Ammon's horn (tissue), 1 donor: ENCODE measurements at regions not wholly inside any gene's neighbourhood (a gene's known extent, or its start where the extent isn't known, plus 50 kb on each side); places are given as distances from the start of the nearest gene placed in this dataset.
"Not testable (repeated sequence)": the region's sequence is repeated elsewhere in the genome, so short reads cannot be mapped to it uniquely, and the experiment has no call there.

Experiments used
- DNase-seq: peaks from one replicate; pipeline ENCODE4 v3.0.0-alpha.2; 2016; ENCODE audit warnings: low spot score

DNA sequence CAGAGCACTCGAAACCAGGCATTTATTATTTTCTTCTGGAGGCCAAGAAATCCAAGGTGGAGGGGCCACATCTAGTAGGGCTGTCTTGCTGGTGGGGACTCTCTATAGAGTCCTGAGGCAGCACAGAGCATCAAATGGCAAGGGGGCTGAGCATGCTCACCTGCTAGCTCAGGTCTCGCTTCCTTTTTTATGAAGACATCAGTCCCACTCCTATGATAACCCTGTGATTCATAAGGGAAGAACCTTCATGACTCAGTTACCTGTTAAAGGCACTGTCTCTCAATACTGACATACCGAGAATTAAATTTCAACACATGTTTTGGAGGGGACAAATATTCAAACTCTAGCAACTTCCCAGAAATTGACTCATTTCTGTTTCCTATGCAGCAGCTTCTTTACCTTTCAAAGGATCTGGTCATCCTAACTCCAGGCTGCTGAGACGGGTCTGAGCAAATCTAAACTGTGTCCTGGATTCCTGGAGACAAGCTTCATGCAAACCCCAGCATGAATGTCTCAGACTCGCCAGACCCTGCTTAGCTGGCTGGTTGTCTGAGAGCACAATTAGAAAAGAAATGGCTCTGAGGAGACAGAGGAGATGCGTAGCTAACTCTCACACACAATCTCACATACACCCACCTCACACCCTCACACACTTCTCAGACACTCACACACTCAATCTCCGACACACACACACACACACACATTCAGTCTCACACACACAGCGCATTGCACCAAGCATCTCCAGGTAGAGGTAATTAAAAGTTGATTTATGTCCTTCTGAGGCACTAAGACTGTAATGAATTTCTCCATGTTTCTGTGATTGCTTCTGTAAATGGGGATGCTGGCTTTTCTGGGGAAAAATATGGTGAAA is 280.8 kb downstream of the BCL2L11 start:
- not testable (repeated sequence) for DNase-seq

DNA sequence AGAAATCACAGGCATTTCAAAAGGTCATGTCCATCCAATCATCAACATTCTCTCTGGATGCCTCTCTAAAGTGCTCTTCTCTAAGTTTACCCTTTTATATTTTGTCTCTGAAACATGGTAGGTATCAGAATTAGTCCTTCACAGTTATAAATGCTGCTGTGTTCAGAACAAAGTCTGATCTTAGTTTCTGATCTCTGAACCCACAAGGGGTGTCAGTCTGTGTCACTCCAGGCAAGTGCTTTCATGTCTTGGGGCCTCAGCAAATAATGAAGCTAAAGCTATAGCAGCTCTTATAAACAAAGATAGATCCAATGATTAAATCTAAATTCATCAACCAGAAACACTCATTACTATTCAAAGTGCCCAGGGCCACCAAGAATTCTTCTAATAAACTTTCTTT is 281.7 kb downstream of the BCL2L11 start:
- DNase-seq, result not testable (repeated sequence)

DNA sequence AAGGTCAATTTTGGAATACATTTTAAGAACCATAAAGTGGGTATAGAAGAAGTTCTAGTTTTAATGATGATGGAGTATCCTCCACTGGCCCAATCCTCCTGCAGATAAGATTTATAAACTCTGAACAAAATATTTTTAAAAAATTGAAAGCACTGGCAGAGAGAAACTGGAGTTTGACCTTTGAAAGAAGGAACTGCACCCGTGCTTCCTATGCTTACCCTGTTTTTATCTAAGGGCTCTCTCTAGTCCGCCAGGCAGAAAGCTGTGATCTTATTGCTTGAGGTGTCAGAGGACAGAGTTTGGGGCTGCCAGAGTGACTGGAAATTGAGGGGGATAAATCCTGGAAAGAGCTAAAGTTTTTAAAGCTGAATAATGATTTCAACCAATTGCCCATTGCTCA is 282.6 kb downstream of the BCL2L11 start:
- not testable (repeated sequence) for DNase-seq

- DNase-seq, result not testable (repeated sequence)
These were observed 285.9 kb downstream of the BCL2L11 start for GRCh38 chr2:111406616-111407015.

- DNase-seq, result not testable (repeated sequence)
These were observed 287.0 kb downstream of the BCL2L11 start for GRCh38 chr2:111407632-111408194.

GRCh38 chr2:111410868-111411406 is 290.2 kb downstream of the BCL2L11 start:
- DNase-seq, result not testable (repeated sequence)

- DNase-seq, result not testable (repeated sequence)
These were observed 291.4 kb downstream of the BCL2L11 start for GRCh38 chr2:111411867-111412681.

GRCh38 chr2:111412841-111413650 is 292.3 kb downstream of the BCL2L11 start:
- DNase-seq, result not testable (repeated sequence)

DNA sequence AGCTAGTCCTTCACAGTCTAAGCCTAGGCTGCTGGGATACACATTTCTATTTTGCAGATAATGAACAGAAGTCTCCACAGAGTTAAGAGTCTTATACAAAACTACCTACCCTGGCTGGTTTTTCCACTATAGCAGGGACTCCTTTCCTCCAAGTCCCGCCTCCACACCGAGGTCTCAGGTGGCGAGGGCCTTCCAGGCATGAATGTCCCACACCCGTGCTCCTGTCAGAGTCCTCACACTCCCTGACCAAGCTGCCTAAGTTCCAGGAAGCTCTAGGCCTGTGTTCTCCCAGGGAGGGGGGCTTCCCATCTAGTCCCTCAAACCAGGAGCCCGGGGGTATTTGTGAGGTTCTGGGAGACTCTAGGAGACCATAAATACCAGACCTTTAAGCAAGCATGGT is 293.2 kb downstream of the BCL2L11 start:
- DNase-seq, result not testable (repeated sequence)

DNA sequence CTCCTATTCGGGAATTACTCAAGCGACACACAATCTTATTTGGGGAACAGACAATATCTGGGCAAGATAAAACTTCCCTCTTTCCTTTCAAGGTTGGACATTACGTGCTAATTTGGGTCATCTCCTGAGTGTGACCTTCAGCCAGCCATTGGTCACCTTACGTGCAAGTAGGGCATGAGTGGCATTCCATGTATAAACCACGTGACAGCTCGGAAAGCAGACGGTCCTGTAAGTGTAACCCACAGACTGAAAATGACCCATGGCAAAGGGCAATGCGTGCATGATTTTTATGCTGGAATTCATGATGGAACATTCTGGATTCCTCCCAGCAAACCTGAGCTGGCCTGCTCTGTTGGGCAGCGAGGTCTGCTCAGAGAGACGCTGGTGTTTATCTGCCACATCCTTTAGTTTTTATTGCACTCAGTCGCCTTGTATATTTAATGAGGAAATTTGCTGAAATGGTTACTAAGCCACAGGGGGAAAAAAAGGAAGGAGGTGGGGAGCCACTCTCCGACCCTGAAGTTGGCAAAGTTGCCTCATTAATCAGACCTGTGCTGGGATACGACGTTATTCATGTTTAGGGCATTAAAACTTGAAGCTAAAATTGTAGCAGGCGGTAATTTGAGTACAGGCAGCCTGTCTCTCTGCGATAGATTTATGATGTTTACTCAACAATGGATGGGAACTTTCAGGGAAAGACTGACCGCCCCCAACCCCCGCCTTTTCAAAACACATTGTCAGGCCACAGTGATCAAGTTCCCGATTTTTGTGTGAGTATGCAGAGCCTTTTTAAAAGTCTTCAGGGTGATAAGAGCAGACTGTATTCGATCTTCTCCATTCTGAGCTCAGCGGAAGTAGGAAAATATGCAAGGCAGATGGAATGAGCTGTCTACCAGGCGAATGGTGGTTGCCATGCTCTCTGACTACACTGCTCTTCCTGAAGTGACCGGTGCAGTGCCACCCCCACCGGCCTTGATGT is 295.3 kb downstream of the BCL2L11 start:
- DNase-seq, result not testable (repeated sequence)

DNA sequence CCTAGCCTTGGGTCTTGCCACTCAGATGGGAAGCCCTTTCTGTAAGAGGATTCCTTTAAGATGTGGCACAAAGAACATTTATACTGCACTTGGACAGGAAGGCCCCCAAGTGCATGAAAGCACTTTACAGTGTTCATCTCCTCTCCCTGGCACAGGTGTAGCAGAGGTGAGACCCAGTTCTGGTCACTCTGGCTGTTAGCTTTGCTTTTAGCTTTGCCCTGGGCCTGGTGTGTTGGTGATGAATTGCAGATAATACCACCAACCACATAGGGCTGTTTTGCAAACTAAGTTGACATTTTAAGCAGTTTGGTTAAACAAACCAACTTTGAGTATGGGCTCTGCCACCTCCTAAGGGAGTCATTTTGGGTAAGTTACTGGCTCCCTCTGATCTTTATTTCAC is 296.3 kb downstream of the BCL2L11 start:
- not testable (repeated sequence) for DNase-seq

GRCh38 chr2:111418091-111418875 is 297.6 kb downstream of the BCL2L11 start:
- DNase-seq, result not testable (repeated sequence)

DNA sequence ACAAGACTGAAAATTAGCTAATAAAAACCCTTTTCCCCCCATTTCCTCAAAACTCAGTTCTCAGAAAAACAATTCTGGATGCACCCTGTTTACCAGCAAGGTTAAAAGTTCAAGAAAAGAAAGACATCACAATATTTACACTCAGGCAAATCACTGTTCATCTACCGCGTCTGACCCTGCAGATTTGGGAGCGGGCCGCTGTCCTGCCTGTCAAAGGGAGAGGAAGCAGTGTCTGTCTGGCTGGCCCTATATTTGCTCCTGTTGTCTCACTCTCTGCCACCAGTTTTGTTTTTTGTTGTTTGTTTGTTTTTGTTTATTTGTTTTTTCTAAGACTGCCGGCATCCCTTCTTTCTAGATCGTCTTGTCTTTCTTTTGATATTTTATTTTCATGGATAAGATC is 299.4 kb downstream of the BCL2L11 start:
- not testable (repeated sequence) for DNase-seq

DNA sequence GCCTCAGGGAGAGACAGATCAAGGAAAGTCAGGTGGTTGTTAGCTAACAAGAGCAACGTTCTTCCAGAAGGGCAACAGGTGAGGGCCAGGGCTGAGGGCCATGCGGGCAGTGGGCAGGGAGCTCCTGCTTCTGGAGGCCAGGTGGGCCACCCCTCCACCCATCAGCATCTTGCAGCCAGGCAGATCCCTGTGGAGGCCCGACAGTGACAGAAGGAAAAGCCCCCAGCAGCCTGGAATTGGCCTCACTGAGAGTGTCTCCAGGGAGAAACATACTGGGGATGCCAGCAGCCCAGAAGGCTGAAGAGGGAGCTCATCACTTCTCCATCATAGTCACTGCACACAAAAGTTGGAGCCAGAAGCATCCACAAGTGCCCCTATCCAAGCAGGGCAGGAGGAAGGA is 300.1 kb downstream of the BCL2L11 start:
- not testable (repeated sequence) for DNase-seq

DNA sequence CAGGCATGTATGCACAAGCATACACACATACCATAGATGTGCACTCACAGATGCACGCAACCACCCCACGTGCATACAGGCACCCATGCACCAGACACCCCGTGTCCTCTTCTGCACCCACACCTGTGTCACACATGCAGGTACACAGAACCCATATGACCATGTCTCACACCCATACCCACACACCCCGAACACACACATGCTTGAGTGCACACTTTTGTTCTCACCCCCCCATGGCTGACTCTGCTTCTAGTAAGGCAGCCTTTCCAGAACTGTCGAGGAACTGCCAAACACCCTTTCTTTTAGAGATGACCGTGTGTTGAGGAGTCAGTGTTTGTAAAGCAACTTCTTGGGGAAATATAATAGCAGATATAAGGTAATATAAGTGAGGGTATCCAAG is 301.2 kb downstream of the BCL2L11 start:
- DNase-seq, result not testable (repeated sequence)

DNA sequence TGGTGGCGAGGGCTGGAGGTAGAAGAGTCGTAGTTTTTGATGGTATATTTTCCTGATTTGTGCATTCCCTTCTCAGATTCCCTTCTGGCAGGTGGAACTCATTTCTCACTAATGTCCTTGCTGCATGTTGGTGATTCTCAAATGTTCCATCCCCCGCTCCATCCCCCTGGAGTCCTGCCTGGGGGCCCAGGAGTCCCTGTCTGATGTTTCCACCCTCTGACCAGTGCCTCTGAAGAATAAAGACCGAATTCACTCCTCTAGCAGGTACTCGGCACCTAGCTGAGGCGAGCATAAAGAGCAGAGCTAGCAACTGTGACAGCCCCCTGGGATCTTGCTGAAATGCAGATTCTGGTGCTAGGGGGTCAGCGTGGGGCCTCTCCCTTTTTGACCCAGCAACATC is 301.8 kb downstream of the BCL2L11 start:
- not testable (repeated sequence) for DNase-seq

GRCh38 chr2:111423184-111423583 is 302.5 kb downstream of the BCL2L11 start:
- not testable (repeated sequence) for DNase-seq

GRCh38 chr2:111424176-111424575 is 303.5 kb downstream of the BCL2L11 start:
- not testable (repeated sequence) for DNase-seq

- DNase-seq, result not testable (repeated sequence)
These were observed 304.2 kb downstream of the BCL2L11 start for GRCh38 chr2:111424851-111425309.
